HG03095 (cell line): ENCODE measurements at regions not wholly inside any gene's neighbourhood (a gene's known extent, or its start where the extent isn't known, plus 50 kb on each side); places are given as distances from the start of the nearest gene placed in this dataset.

Experiments
- ATAC-seq: cut with Tn5 transposase; IDR thresholded peaks from one replicate; pipeline ENCODE4 v1.9.1; 2021; ENCODE audit warnings: moderate library complexity; ENCODE audit not compliant: unreplicated experiment

DNA sequence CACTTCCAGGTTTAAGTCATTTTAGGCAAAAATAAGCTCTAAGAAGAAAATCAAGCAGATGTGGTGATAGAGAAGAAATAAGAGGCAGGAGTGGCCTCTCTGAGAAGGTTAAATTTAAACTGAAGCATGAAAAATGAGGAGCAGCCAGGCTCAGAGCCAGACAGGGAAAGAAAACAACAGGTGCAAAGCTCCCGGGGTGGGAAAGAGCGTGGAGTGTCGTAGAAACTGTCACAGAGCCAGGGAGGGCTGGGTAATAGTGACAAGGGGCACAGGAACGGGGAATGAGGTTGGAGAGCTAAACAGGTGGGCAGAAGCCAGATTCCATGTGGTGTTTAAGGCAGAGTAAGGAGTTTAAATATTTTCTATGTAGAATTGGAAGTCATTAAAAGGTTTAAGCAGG lies 132.1 kb upstream of the BLID start:
- no peak for ATAC-seq

DNA sequence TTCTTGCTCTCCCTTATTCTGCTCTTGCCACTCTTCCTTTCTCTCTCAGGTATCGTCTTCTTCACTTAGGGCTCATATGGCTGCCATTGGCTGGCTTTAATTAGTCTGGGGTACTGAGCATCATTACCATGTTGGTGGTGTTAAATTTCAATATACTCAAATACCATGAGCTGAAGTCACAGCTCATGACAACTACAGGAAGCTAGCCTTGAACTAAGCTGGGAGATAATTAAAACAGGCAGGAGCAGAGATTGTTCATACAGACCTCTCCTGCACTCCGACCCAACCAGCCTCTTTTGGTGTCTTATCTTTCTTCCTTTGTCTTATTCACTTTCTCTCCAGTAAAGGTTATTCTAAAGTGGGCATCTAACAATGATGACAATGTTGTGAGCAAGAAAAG lies 130.9 kb upstream of the BLID start:
- ATAC-seq = no peak

DNA sequence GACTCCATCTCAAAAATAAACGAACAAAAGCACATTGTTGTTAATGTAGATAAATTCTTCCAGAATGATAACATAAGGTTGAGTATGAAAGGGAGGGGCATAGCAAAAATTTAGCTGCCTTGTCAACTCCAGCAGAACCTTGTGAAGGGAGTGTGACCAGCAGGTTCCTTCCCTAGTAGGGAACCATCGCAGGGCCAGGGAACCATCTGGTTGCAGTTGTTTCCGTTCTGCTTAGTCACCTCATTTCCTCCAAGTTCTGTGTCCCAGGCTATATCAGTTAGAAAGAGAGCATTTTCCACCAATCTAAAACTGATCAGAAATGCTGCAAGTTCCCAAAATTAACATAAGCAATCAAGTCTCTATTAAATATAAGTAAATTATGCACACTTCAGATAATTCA lies 126.7 kb upstream of the BLID start:
- ATAC-seq = no peak

DNA sequence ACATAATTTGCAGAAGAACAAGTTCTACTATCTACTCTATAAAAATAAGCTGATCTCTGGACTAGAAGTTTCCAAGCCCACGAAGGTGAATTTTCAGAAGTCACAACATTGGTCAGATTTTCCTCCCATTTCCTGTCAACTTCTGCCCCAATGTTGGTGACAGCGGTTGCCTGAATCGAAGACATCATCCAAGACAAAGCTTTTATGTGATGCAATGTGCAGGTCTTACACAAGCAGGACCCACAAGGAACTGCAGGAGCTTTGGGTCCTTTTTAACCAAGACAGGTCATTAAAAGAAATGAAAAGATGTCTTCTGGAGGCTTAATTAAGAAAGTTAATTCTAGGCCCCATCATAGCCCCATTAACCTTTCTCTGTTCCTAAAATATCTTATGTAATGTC lies 125.6 kb upstream of the BLID start:
- no peak for ATAC-seq

DNA sequence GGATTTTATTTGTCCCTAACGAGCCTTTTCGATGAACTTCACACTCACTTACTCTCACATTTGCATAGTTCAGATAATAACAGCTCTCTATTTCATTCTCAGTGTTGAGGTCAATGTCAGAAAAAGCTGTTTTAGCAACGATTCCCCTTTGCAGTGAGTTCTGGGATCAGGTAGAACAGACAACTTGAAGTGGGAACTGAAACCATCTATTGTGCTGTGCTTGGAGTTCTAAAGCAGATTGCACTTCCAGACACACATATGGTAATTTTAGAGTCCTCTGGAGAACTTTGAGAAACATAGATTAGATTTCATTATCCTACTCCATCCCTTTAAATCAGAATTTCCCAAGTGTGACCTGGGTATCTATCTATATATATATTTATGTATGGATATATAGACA lies 124.6 kb upstream of the BLID start:
- no peak for ATAC-seq

DNA sequence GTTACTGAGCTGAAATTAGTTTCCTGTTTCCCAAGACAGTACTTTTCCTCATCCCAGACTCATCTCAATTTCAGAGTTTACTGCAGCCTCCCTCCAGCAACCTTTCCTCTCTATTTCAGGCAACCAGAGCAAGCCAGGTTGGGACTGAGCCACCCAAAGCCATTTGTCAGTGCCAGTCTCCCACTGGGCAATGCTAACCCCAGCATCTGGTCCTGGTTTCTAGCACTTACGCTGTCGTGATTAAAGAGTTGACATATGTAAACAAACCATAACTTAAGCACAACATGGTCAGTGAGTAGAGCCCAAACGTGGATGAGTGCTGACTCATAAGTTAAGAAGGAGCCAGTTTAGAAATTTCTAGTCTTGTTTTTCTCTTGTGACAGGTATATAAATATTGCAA lies 119.6 kb upstream of the BLID start:
- ATAC-seq = no peak

DNA sequence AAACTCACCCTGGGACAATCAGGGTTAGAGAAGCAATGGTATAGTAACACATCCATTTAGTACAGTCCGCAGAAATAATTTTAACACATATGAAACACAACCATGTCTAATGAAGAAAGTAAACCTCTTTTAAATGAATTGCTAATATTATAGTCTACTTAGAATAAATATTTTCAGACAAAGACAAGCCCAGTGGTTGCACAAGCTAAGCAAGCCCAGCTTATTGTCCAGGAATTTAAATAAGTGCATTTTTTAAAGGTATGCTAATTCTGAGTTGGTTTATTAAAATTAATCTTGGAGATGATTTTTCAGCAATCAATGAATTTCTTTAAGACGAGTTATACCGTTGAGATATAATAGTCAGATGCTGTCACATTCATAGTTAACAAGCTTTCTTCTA lies 118.8 kb upstream of the BLID start:
- no peak for ATAC-seq

DNA sequence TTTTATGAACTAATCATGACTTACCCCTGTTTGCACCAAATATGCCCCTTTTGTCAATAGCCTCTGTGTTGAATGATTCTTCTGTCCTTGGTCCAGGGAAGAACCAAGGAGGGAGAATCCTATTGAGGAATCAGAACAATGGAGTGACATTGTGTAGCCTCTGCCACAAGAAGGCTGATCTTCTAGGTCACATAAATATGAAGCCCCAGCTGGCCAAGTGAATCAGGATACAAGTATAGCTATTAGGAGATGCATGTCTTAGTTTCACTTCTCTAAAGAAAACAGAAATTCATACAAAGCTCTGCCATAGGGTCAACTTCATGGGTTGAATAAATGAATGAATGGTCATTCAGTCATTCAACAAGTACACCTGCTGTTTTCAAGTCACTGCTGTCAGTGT lies 118.2 kb upstream of the BLID start:
- ATAC-seq = no peak

DNA sequence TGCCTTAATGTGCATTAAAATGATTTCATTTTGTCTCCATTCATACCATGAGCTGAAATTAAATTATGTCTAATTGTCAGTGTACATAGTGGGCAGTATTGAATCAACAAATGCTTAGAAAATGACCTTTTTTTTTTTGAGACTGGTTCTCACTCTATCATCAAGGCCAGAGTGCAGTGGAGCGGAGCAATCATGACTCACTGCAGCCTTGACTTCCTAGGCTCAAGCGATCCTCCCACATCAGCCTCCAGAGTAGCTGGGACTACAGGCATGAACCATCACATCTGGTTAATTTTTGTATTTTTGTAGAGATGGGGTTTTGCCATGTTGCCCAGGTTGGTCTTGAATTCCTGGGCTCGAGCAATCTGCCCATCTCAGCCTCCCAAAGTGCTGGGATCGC lies 117.0 kb upstream of the BLID start:
- ATAC-seq = no peak

DNA sequence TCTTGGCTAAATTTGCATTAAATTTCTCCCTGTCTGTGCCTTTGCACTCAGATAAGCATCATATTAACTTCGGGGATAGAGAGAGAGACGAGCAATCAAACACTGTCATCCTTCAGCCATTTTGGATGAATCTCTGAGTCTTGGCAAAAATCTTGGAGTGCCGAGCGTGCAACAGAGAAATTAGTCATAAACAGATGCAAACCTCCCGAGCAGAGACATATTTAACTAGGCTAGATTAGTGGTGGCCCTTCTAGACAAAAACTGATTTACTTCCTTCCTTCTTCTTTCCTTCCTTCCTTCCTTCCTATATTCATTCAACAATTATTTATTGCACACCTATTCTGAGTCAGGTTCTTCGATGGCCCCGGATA lies 114.4 kb upstream of the BLID start:
- no peak for ATAC-seq

DNA sequence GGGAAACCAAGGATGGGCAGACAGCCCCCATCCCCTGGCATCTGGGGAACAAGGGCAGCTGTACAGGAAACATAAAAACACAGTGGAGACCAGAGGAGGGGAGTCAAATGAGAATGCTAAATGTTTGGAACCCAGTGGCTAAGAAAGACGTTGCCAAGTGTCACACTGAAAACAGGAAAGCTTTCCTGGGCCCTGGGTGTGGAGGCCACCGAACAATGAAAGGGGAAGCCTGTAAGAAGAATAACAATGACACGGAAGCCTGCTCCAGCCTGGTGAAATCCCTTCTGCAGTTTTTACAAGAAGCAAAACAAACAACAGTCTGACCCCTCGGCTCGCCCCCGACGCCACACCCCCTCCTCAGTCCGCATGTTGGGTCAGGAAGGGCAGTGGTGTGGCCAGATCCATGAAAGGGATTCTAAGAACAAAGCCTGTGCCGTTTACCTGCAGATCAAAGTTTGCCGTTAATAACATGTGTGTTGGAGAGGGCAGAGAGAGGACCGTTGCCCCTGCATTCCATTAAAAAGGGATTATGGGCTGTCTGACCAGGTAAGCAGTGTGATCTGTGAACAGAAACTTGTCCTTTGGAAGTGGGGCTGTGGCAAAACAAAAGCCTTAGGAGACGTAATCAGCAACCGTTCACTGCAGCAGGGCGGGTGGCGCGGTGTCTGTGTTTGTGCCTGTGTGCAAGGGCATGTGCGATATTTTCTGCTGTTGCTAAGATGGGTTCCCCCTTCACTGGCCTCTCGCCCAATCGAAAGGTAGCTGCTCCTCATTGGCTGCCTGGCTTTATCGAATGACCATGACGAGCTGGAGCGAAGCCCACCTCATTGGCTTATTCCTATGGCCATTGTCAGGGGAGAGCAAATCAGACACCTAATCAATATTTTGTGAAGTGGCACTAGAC lies 113.7 kb upstream of the BLID start:
- ATAC-seq = no peak

DNA sequence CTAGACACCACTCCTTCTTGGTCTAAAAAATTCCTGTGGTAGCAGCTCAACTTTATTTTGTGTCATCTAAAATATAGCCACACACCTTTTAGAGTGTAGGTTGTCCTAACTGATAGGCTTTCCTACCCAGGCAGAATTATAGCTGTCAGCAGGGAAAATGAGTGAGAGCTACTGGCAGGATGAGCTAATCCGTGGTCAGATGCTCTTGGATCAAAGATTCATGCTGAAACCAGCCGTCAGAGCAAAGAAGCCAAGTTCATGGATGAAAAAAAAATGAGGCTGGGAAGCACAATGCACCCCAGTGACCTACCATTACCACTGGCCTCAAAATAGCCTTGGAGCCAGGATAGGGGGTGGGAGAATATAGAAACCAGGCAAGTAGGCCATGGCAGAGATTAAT lies 113.1 kb upstream of the BLID start:
- no peak for ATAC-seq

DNA sequence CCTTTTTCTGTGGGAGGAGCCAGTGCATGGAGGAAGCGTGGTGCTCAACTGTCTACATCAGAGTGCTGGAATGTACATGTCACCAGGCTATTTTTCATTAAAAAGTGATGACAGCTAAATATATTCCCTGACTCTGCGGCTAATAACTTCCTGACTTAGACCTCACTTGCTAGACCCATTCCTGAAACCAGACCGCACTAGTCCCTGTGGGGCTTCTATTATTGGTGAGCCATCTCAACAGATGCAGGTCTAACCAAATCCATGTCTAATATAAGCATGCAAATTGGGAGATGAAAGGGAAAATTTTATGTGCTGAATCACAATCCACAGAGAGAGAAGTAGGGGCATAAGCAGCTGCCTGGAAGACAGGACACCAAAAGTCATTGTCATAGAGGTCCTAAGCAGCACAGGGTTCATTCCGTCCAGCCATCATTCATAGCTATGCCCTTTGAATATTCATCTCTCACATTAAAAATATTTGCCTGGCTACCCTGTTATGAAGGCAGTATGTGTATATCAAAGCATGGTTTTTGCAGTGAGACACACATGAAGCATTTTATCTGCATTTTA lies 110.9 kb upstream of the BLID start:
- no peak for ATAC-seq

DNA sequence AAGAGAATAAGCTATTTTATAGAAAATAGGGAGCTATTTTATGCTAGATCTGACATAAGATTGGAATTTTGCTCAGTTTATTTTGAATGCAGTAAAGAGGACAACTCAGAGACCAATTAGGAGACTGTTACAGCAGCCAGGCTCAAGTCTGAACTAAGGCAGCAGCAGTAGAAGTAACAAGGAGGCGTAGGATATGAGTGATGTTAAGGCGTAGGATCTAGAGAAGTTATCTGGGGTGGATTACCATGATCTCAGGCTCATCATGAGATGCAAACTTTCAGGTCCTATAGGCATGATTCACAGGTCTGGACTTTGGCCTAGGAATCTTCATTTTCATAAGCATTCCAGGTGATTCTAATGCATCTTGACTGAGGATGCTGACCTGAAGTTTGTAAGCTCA lies 108.9 kb upstream of the BLID start:
- no peak for ATAC-seq

DNA sequence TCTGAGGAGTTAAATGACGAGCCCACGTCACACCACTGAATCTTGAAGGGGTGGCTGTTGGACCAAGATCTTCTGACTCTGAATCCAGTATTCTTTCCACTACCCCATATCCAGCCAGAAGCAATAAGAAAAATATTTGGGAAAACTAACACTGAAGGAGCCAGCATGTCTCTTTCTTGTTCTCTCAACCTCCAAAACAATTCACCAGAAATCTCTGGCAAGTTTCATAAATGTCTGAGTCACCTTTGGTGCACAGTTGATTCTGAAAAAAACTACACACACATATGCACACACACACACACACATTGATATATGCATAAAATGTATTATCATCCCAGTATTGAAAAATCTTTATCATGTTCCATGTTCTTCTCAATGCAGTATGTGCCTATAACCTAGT lies 104.3 kb upstream of the BLID start:
- ATAC-seq = no peak

DNA sequence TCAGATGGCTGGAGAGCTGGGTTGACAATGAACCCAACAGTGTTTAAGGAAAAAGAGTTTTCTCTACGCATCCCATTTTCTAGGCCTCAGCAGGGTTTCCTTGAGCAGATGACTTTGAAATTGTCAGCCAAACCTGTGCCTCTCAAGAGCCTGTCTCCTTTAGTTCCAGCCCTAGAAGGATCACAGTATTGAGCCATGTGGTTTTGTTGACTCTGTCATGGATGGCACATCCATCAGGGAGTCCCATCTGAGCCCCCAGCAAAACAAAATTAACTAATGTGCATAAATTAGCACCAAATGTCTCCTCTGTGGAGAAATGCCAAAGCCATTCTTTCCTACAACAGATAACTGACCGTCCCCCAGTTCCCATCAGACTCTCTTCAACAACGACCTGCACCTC lies 103.8 kb upstream of the BLID start:
- no peak for ATAC-seq

DNA sequence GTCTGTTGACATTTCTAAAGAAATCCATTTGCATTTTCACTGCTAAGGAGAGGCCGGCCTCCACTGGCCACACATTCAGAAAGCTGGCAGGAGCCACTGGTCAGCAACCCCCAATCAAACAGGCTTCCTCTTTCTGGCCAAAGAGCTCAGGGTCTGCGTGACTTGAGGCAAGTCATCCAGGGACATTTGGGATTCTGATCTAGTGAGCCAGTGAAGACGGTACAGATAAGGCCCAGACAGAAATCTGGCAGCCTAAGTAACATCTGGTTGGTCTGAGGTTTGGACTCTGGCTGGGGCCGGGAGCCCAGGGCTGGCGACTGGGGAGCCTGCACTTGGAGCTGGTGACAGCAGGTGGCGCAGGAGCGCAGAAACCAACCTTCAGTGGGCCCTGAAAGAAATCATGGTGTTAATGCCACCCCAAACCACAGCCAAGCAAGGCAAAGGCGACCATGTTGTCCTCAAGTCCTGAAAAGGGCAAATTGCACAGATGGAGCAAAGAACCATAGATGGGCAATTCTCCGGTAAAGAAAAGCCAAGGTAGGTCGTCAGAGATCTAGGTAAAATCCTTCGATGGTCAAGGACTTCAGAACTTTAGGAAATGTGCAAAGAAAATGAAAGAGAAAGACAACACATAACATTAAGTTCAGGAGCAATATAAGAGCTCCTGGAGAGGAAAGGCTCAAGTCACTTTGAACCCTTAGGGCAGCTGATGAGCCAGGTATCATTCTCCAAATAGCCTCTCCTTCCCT lies 99.4 kb upstream of the BLID start:
- ATAC-seq = peak; percentile 63

DNA sequence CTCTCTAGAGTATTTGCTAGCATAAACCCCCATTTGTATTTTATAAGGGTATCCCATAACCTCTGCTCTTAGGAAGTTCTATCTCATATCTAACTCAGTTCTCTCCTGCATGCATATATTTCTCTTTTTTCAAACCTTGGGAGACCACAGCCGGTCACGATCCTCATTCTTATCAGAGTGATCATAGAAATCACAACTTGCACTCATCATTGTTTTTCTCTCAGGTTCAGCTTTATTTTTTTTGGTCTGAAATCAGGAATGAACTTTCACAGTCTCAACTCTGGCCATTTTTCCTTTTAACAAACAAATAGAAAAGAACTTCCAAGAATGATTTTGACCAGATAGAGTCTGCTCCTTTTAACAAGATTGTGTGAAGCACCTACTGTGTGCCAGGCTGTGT lies 98.6 kb upstream of the BLID start:
- ATAC-seq = no peak

DNA sequence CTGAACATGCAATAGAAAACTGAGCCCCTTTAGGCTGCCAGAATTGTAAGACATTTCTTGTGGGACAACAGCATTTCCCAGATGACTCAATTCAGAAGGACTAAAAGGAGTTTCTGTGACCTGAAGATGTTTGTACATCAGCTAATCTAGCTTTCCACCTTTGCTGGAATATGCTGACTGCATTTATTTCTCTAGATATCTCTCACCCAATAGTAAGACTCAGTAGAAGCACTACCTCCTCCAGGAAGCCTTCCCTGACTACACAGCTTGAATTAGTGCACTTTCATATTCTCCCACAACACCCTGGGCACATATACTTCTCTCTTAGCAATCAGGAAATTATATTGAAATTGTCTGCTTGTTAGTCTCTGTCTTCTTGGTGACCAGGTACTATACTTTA lies 98.1 kb upstream of the BLID start:
- ATAC-seq = no peak

DNA sequence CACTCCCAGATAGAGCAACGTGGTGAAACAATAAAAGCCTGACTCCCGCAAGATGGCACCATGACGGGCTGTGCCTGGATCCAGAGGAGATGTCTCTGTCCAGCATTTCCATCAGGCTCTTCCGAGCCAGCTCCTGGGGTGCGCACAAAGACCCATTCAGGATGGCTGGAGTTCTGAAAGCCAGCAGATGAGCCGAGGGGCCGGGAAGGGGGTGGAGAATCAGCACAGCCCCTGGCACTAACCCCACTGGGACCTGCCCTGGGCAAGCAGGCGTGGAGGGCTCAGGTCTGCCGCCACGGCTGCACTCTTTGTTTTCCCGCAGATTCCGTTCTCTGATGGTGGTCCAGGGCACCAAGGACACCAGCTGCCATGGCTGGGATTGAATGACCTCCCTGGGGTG lies 97.2 kb upstream of the BLID start:
- ATAC-seq = no peak

DNA sequence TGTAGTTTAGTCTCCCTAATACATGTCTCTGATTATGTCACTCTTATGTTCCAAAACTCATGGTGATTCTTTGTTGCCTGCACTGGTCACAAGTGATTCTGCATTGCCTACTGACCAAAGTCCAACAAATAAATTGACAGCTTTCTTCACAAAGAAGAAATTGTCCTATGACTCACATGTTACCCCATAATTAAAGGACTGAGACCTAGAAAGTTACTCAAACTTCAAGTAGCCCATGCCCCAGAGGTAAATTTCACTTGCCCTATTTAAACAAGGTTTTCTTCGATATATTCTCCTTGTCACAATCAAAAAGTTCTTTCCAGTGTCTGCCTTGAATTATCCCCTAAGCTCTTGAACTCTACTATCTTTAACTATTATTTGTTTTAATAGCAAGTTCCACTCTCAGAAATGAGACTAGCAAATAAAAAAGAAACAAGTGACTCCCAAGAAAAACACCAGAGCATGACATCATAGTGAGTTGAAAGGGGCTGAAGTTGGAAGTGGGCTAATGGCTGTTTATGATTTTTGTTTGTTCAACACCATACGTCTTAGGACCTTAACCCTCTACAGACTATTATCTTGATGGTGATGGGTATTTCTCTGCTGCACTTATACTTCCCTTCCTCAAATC lies 94.5 kb upstream of the BLID start:
- ATAC-seq = no peak
